ENCODE measurements at regions not wholly inside any gene's neighbourhood (a gene's known extent, or its start where the extent isn't known, plus 50 kb on each side); places are given as distances from the start of the nearest gene placed in this dataset.
A peak's percentile ranks its signal among the peaks of the same experiment; 100 is the strongest.

DNA sequence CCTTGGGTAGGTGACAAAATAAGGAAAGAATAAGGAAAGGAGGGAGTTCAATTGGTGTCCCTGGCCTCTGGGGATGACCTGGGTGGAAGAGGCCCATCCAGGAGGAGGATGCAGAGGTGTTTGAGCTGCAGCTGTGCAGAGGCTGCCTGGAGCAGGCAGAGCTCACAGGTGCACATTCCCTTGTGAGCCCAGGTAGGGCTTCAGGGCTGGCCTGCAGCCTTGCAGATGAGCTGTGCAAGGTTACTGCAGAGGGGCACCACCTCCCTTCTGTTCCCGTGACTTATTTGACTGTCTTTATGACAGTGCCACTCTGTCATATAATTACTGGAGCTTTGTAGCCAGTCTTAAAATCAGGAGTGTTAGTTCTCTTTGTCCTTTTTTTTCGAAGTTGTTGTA, 263.2 kb upstream of the HS6ST1 start:
- TF ChIP-seq, protein P1, sequence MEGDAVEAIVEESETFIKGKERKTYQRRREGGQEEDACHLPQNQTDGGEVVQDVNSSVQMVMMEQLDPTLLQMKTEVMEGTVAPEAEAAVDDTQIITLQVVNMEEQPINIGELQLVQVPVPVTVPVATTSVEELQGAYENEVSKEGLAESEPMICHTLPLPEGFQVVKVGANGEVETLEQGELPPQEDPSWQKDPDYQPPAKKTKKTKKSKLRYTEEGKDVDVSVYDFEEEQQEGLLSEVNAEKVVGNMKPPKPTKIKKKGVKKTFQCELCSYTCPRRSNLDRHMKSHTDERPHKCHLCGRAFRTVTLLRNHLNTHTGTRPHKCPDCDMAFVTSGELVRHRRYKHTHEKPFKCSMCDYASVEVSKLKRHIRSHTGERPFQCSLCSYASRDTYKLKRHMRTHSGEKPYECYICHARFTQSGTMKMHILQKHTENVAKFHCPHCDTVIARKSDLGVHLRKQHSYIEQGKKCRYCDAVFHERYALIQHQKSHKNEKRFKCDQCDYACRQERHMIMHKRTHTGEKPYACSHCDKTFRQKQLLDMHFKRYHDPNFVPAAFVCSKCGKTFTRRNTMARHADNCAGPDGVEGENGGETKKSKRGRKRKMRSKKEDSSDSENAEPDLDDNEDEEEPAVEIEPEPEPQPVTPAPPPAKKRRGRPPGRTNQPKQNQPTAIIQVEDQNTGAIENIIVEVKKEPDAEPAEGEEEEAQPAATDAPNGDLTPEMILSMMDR (IDR thresholded peaks at IDR 0.05; ENCODE audit: unreplicated experiment in 3 of 3) = no peak
- Mint-ChIP-seq H3K36me3 (ENCODE audit: low read depth) (no peaks in the 10 kb centered on the region), H3K27me3 (ENCODE audit: low read depth) (peaks cover 4% of the 10 kb centered on the region), H3K9me3 (peaks cover 9% of the 10 kb centered on the region), H3K4me3 (no peak overlapping the region), H3K27ac (no peak overlapping the region), H3K4me1 (no peaks in the 10 kb centered on the region)

DNA sequence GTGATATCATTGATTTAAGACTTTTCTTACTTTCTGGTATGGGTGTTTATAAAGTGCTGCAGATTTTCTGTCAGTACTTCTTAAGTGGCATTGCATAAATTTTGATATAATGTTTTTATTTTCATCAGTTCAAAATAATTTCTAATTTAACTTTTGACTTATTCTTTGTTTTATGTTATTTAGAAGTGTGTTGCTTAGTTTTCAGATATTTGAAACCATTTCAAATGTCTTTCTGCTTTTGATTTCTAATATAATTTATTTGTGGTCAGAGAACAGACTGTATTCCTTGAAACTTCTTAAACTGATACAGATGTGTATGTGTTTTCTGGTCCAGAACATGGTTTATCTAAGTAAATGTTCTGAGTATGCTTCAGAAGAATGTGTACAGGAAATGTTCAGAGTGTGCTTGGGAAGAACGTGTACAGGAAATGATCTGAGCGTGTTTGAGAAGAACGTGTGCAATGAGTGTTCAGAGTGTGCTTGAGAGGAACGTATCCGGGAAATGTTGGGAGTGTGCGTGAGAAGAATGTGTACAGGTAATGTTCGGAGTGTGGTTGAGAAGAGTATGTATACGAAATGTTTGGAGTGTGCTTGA, 265.7 kb upstream of the HS6ST1 start:
- H3K4me1 Mint-ChIP-seq = no peaks in the 10 kb centered on the region
- no peaks in the 10 kb centered on the region for H3K36me3 Mint-ChIP-seq (ENCODE audit: low read depth)
- H3K9me3 Mint-ChIP-seq = peaks cover 9% of the 10 kb centered on the region
- H3K4me3 Mint-ChIP-seq = no peak overlapping the region
- H3K27me3 Mint-ChIP-seq (ENCODE audit: low read depth) = peaks cover 10% of the 10 kb centered on the region
- TF ChIP-seq, protein P1 (IDR thresholded peaks at IDR 0.05; ENCODE audit: unreplicated experiment in 3 of 3) = no peak
- peak overlapping the region in 1 of 3 experiments; percentile 24 for H3K27ac Mint-ChIP-seq

DNA sequence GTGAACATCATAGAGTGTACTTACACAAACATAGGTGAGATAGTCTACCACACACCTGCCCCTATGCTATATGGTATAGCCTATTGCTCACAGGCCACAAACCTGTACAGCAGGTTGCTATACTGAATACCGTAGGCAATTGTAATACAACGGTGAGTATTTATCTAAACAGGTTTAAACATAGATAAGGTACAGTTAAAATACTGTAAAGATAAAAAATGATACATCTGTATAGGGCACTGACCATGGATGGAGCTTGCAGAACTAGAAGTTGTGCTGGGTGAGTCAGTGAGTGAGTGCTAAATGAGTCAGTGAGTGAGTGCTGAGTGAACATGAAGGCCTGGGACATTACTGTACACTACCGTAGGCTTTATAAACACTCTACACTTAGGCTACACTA, 267.0 kb upstream of the HS6ST1 start:
- Mint-ChIP-seq H3K36me3 (ENCODE audit: low read depth) (no peaks in the 10 kb centered on the region), H3K4me1 (peaks cover 4% of the 10 kb centered on the region), H3K9me3 (peaks cover 9% of the 10 kb centered on the region), H3K27me3 (ENCODE audit: low read depth) (peaks cover 18% of the 10 kb centered on the region), H3K27ac (no peak overlapping the region), H3K4me3 (no peak overlapping the region)
- TF ChIP-seq, protein P1 (IDR thresholded peaks at IDR 0.05; ENCODE audit: unreplicated experiment in 3 of 3) = no peak

DNA sequence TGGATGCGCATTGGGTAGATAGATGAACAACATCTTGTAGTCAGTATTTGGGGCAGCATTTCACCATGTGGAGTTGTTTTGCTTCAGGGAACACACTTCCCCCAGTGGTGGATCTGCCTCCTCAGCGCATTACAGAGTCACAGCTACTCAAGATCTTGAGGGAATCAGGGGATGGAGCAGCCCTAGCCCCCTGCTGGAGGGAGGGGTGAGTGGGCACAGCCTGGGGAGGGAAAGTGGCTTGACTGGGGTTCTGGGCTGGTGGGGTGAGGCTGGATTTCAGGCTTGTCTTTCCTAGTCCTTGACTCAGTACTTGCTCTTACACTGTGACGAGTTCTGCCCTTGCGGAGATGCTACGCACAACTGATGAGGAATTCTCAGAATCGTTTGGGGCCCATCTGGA, 271.0 kb upstream of the HS6ST1 start:
- H3K4me3 Mint-ChIP-seq = no peak overlapping the region
- no peak overlapping the region for H3K27ac Mint-ChIP-seq
- H3K27me3 Mint-ChIP-seq (ENCODE audit: low read depth) = peaks cover 26% of the 10 kb centered on the region
- TF ChIP-seq, protein P1 (IDR thresholded peaks at IDR 0.05; ENCODE audit: unreplicated experiment in 3 of 3) = no peak
- H3K4me1 Mint-ChIP-seq = peaks cover 26% of the 10 kb centered on the region
- peaks cover 5% of the 10 kb centered on the region for H3K9me3 Mint-ChIP-seq
- no peaks in the 10 kb centered on the region for H3K36me3 Mint-ChIP-seq (ENCODE audit: low read depth)

DNA sequence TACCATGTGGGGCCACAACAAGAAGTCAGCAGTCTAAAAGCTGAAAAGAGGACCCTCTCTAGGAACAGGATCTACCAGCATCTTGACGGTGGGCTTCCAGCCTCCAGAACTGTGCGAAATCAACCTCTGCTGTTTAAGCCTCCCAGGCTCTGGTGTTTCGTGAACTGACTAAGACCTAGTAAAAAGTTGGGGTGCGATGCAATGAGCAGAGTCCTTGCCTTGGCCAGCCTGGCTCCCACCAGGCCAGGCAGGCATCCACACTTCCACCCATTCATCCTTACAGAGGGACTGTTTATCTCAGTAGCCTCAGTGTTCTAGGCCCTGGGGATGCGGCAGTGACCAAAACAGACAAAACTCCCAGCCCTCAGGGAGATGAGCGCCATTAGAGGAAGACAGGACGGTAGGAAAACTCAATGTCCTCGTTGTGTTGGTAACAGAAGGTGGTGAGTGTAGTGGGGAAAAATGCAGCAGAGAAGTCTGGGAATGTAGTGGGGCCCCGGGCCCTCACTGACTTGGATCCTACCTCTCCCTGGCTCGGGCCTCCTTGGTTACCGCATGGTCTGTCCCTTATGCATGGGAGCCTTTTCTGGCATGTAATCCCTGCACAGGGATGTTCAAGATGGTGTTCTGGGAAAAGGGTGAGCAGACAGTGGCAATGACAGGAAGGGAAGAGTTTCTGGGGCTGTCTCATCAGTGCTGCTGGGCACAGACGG, 271.8 kb upstream of the HS6ST1 start:
- Mint-ChIP-seq H3K36me3 (ENCODE audit: low read depth) (no peaks in the 10 kb centered on the region), H3K27ac (peak overlapping the region in 1 of 3 experiments; percentile 53)

More for the DNA sequence above, 271.8 kb upstream of the HS6ST1 start:
- H3K27me3 Mint-ChIP-seq (ENCODE audit: low read depth) = peaks cover 32% of the 10 kb centered on the region
- TF ChIP-seq, protein P1 (IDR thresholded peaks at IDR 0.05; ENCODE audit: unreplicated experiment in 3 of 3) = no peak
- peaks cover 32% of the 10 kb centered on the region for H3K4me1 Mint-ChIP-seq
- H3K4me3 Mint-ChIP-seq = no peak overlapping the region
- peaks cover 4% of the 10 kb centered on the region for H3K9me3 Mint-ChIP-seq

Data from nephron (organoid).